ENCODE measurements at regions not wholly inside any gene's neighbourhood (a gene's known extent, or its start where the extent isn't known, plus 50 kb on each side); places are given as distances from the start of the nearest gene placed in this dataset.
A peak's percentile ranks its signal among the peaks of the same experiment; 100 is the strongest.

- DNase-seq: peak in 1 of 3 donors; percentile 67
- no peak overlapping the region for H3K27ac ChIP-seq (ENCODE audit: low read depth in 1 of 2, low read length in 1 of 2)
- no peaks in the 10 kb centered on the region for H3K9me3 ChIP-seq (ENCODE audit: control insufficient read depth in 4 of 4, insufficient read depth in 3 of 4, low read length in 3 of 4)
- H3K4me1 ChIP-seq (ENCODE audit: control insufficient read depth in 5 of 5, insufficient read depth in 5 of 5, low read length in 5 of 5): peaks cover 6 to 44% (median 11%) of the 10 kb centered on the region in 5 donors
- no peak overlapping the region for H3K4me3 ChIP-seq
- peak; percentile 67 for ATAC-seq (ENCODE audit: insufficient read depth, low FRiP score)
- H3K36me3 ChIP-seq (ENCODE audit: control insufficient read depth in 4 of 4, insufficient read depth in 4 of 4, low read length in 4 of 4): no peaks in the 10 kb centered on the region
- no peak for TF ChIP-seq CTCF (IDR thresholded peaks at IDR 0.05; ENCODE audit: control extremely low read depth, extremely low read depth)
- no peak overlapping the region for H3K9ac ChIP-seq (ENCODE audit: insufficient read depth in 1 of 2, low read length in 2 of 2)
- no peaks in the 10 kb centered on the region for H3K27me3 ChIP-seq (ENCODE audit: control insufficient read depth in 3 of 3, insufficient read depth in 3 of 3, low read length in 2 of 3)
- 19 to 20% methylated on average over 9 of the region's 9 CpGs for WGBS, 2 donors
Measured at GRCh38 chr2:12176623-12177454, 430.4 kb downstream of the LPIN1 start.

- Histone ChIP-seq H3K4me1 (ENCODE audit: control insufficient read depth in 5 of 5, insufficient read depth in 5 of 5, low read length in 5 of 5) (peaks cover 6 to 44% (median 11%) of the 10 kb centered on the region in 5 donors), H3K9me3 (ENCODE audit: control insufficient read depth in 4 of 4, insufficient read depth in 3 of 4, low read length in 3 of 4) (no peaks in the 10 kb centered on the region), H3K36me3 (ENCODE audit: control insufficient read depth in 4 of 4, insufficient read depth in 4 of 4, low read length in 4 of 4) (no peaks in the 10 kb centered on the region), H3K4me3 (no peak overlapping the region), H3K9ac (ENCODE audit: insufficient read depth in 1 of 2, low read length in 2 of 2) (no peak overlapping the region), H3K27me3 (ENCODE audit: control insufficient read depth in 3 of 3, insufficient read depth in 3 of 3, low read length in 2 of 3) (no peaks in the 10 kb centered on the region), H3K27ac (ENCODE audit: low read depth in 1 of 2, low read length in 1 of 2) (peak overlapping the region in 1 of 2 donors; percentile 63)
- ATAC-seq (ENCODE audit: insufficient read depth, low FRiP score): no peak
- TF ChIP-seq CTCF (IDR thresholded peaks at IDR 0.05; ENCODE audit: control extremely low read depth, extremely low read depth): no peak
- 39 to 53% methylated on average over 4 of the region's 4 CpGs for WGBS, 2 donors
- peak; percentile 93 to 98 (median 96) for DNase-seq
Measured at GRCh38 chr2:12177455-12178288, 431.2 kb downstream of the LPIN1 start.

GRCh38 chr2:12178289-12179080 is 432.1 kb downstream of the LPIN1 start:
- WGBS, 2 donors: 88 to 91% methylated on average over 6 of the region's 6 CpGs
- Histone ChIP-seq H3K9me3 (ENCODE audit: control insufficient read depth in 4 of 4, insufficient read depth in 3 of 4, low read length in 3 of 4) (no peaks in the 10 kb centered on the region), H3K4me3 (no peak overlapping the region), H3K9ac (ENCODE audit: insufficient read depth in 1 of 2, low read length in 2 of 2) (no peak overlapping the region), H3K36me3 (ENCODE audit: control insufficient read depth in 4 of 4, insufficient read depth in 4 of 4, low read length in 4 of 4) (no peaks in the 10 kb centered on the region), H3K27me3 (ENCODE audit: control insufficient read depth in 3 of 3, insufficient read depth in 3 of 3, low read length in 2 of 3) (no peaks in the 10 kb centered on the region), H3K27ac (ENCODE audit: low read depth in 1 of 2, low read length in 1 of 2) (no peak overlapping the region), H3K4me1 (ENCODE audit: control insufficient read depth in 5 of 5, insufficient read depth in 5 of 5, low read length in 5 of 5) (peaks cover 6 to 44% (median 11%) of the 10 kb centered on the region in 5 donors)
- DNase-seq (peak in 2 of 3 donors; percentile 46 to 75), ATAC-seq (ENCODE audit: insufficient read depth, low FRiP score) (no peak)
- no peak for TF ChIP-seq CTCF (IDR thresholded peaks at IDR 0.05; ENCODE audit: control extremely low read depth, extremely low read depth)

Data from lung (tissue), 11 donors.